ENCODE measurements at regions not wholly inside any gene's neighbourhood (a gene's known extent, or its start where the extent isn't known, plus 50 kb on each side); places are given as distances from the start of the nearest gene placed in this dataset.

GRCh38 chr6:139448051-139448649, 73.7 kb upstream of the CITED2 start (continued):
- TF ChIP-seq ATF7 (IDR thresholded peaks at IDR 0.05) (peak; percentile 92), CEBPG (CRISPR knock-in tag; IDR thresholded peaks at IDR 0.05) (no peak), CEBPG (tag; conservative IDR thresholded peaks at IDR 0.05 in 1 of 2, IDR thresholded peaks at IDR 0.05 in 1 of 2) (0 out of 4 replicates have a peak, but pooled peaks of 1 of the 2 experiments have one; percentile 11), ATF2 (CRISPR knock-in tag; IDR thresholded peaks at IDR 0.05) (no peak), PCBP2 (IDR thresholded peaks at IDR 0.05; ENCODE audit: low read depth, low read length, poor library complexity, severe bottlenecking) (no peak), ZNF408 (CRISPR knock-in tag; IDR thresholded peaks at IDR 0.05; ENCODE audit: low read depth) (no peak), ZNF263 (CRISPR knock-in tag; IDR thresholded peaks at IDR 0.05; ENCODE audit: borderline replicate concordance) (no peak), MTA2 (IDR thresholded peaks at IDR 0.05; ENCODE audit: low read depth) (no peak), SREBF1 (IDR thresholded peaks at IDR 0.05; ENCODE audit: borderline replicate concordance, low read depth, low read length) (no peak), XRCC4 (IDR thresholded peaks at IDR 0.05; ENCODE audit: extremely low read depth, insufficient read depth, insufficient read length) (no peak), SIN3A (IDR thresholded peaks at IDR 0.05; ENCODE audit: borderline replicate concordance in 2 of 2, control insufficient read depth in 1 of 2, low read depth in 2 of 2, low read length in 2 of 2) (no peak), SMARCE1 (IDR thresholded peaks at IDR 0.05) (peak; percentile 66), GMEB1 (CRISPR knock-in tag; IDR thresholded peaks at IDR 0.05) (0 out of 2 replicates have a peak, but pooled peaks have one; percentile 24), TEAD4 (IDR thresholded peaks at IDR 0.05; ENCODE audit: low read length) (peak; percentile 63), TEAD4 (CRISPR knock-in tag; IDR thresholded peaks at IDR 0.05; ENCODE audit: borderline replicate concordance) (no peak), PCBP1 (IDR thresholded peaks at IDR 0.05; ENCODE audit: low read depth, low read length, poor library complexity, severe bottlenecking) (no peak), ZNF212 (CRISPR knock-in tag; IDR thresholded peaks at IDR 0.05) (no peak), GATAD2B (IDR thresholded peaks at IDR 0.05; ENCODE audit: borderline replicate concordance) (peak; percentile 64), ZNF444 (CRISPR knock-in tag; IDR thresholded peaks at IDR 0.05) (no peak), VEZF1 (CRISPR knock-in tag; IDR thresholded peaks at IDR 0.05) (peak; percentile 23)
- TF ChIP-seq, protein P1, sequence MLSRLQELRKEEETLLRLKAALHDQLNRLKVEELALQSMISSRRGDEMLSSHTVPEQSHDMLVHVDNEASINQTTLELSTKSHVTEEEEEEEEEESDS (CRISPR knock-in tag; IDR thresholded peaks at IDR 0.05) = no peak
- TF ChIP-seq, protein P2, sequence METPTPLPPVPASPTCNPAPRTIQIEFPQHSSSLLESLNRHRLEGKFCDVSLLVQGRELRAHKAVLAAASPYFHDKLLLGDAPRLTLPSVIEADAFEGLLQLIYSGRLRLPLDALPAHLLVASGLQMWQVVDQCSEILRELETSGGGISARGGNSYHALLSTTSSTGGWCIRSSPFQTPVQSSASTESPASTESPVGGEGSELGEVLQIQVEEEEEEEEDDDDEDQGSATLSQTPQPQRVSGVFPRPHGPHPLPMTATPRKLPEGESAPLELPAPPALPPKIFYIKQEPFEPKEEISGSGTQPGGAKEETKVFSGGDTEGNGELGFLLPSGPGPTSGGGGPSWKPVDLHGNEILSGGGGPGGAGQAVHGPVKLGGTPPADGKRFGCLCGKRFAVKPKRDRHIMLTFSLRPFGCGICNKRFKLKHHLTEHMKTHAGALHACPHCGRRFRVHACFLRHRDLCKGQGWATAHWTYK (CRISPR knock-in tag; IDR thresholded peaks at IDR 0.05) = 0 out of 2 replicates have a peak, but pooled peaks have one; percentile 51

Measured in K562 (cell line).